CD4-positive, CD25-positive, alpha-beta regulatory T cell (primary cell): ENCODE measurements at regions not wholly inside any gene's neighbourhood (a gene's known extent, or its start where the extent isn't known, plus 50 kb on each side); places are given as distances from the start of the nearest gene placed in this dataset.
A peak's percentile ranks its signal among the peaks of the same experiment; 100 is the strongest.

Experiments
- ATAC-seq, 2 donors: fragments of 150-1000 bp; cut with Tn5 transposase; one replicate each; pipeline ENCODE4 v1.10.0; 2021; ENCODE audit warnings: low read depth in 2 of 2, moderate number of reproducible peaks in 2 of 2, moderate library complexity in 1 of 2
- DNase-seq, 3 donors: peaks; one replicate each; pipeline versions ENCODE4 v3.0.0 to v3.0.0-alpha.2; 2012 to 2022; ENCODE audit warnings: mixed read lengths in 1 of 3
- H3K27ac ChIP-seq: one replicate; pipeline ENCODE4 v1.7.0; 2013; ENCODE audit warnings: mild to moderate bottlenecking, low read length; ENCODE audit not compliant: insufficient read depth, poor library complexity, severe bottlenecking
- H3K27me3 ChIP-seq: one replicate; pipeline ENCODE4 v1.7.0; 2013; ENCODE audit warnings: low read length; ENCODE audit not compliant: control insufficient read depth, insufficient read depth
- H3K36me3 ChIP-seq: one replicate; pipeline ENCODE4 v1.7.0; 2013; ENCODE audit warnings: mild to moderate bottlenecking, low read length, moderate library complexity; ENCODE audit not compliant: control insufficient read depth, insufficient read depth
- H3K4me1 ChIP-seq: 2 replicates; pipeline ENCODE4 v1.7.0; 2013; ENCODE audit warnings: mild to moderate bottlenecking, low read length; ENCODE audit not compliant: insufficient read depth, control insufficient read depth, poor library complexity, severe bottlenecking
- H3K4me3 ChIP-seq: one replicate; pipeline ENCODE4 v1.7.0; 2013; ENCODE audit warnings: low read depth, mild to moderate bottlenecking, low read length, moderate library complexity
- H3K9me3 ChIP-seq, 2 experiments: 1 replicate in 1 of 2; 2 replicates in 1 of 2; pipeline ENCODE4 v1.7.0; 2013; ENCODE audit warnings: low read length in 2 of 2, mild to moderate bottlenecking in 1 of 2, moderate library complexity in 1 of 2; ENCODE audit not compliant: control insufficient read depth in 2 of 2
- H3K27ac Mint-ChIP-seq, 3 donors: one replicate each; pipeline ENCODE4 v1.8.0; 2020 to 2022; ENCODE audit warnings: mild to moderate bottlenecking in 3 of 3, mixed read lengths in 3 of 3, moderate library complexity in 2 of 3
- H3K27me3 Mint-ChIP-seq: one replicate; pipeline ENCODE4 v1.8.0; 2022; ENCODE audit warnings: mild to moderate bottlenecking, mixed read lengths
- H3K36me3 Mint-ChIP-seq: one replicate; pipeline ENCODE4 v1.8.0; 2020; ENCODE audit warnings: mixed read lengths
- H3K4me1 Mint-ChIP-seq, 4 donors: one replicate each; pipeline ENCODE4 v1.8.0; 2020 to 2022; ENCODE audit warnings: mixed read lengths in 4 of 4, mild to moderate bottlenecking in 1 of 4
- H3K4me3 Mint-ChIP-seq, 4 donors: one replicate each; pipeline ENCODE4 v1.8.0; 2020 to 2022; ENCODE audit warnings: mild to moderate bottlenecking in 4 of 4, mixed read lengths in 4 of 4, moderate library complexity in 3 of 4
- H3K9me3 Mint-ChIP-seq, 7 donors: one replicate each; pipeline ENCODE4 v1.8.0; 2020 to 2022; ENCODE audit warnings: mixed read lengths in 7 of 7, mild to moderate bottlenecking in 3 of 7, moderate library complexity in 2 of 7

GRCh38 chr11:91783173-91783572 lies 441.4 kb upstream of the FAT3 start:
- H3K27me3 Mint-ChIP-seq: no peaks in the 10 kb centered on the region
- H3K9me3 Mint-ChIP-seq: peaks cover 0 to 16% (median 4%) of the 10 kb centered on the region in 7 donors
- Histone ChIP-seq H3K27ac (no peak overlapping the region), H3K27me3 (no peaks in the 10 kb centered on the region), H3K36me3 (no peaks in the 10 kb centered on the region), H3K4me3 (no peak overlapping the region), H3K4me1 (no peaks in the 10 kb centered on the region), H3K9me3 (no peaks in the 10 kb centered on the region)
- H3K4me1 Mint-ChIP-seq: no peaks in the 10 kb centered on the region
- H3K36me3 Mint-ChIP-seq: no peaks in the 10 kb centered on the region
- no peak for DNase-seq
- no peak for ATAC-seq
- peak overlapping the region in 1 of 3 donors; percentile 16 for H3K27ac Mint-ChIP-seq
- H3K4me3 Mint-ChIP-seq: no peak overlapping the region

- Mint-ChIP-seq H3K27ac (no peak overlapping the region), H3K36me3 (no peaks in the 10 kb centered on the region), H3K4me3 (no peak overlapping the region), H3K9me3 (peaks cover 0 to 19% (median 4%) of the 10 kb centered on the region in 7 donors), H3K27me3 (no peaks in the 10 kb centered on the region), H3K4me1 (no peaks in the 10 kb centered on the region)
- DNase-seq (no peak), ATAC-seq (no peak)
- H3K4me3 ChIP-seq: no peak overlapping the region
- no peak overlapping the region for H3K27ac ChIP-seq
- H3K9me3 ChIP-seq: no peaks in the 10 kb centered on the region
- no peaks in the 10 kb centered on the region for H3K36me3 ChIP-seq
- H3K4me1 ChIP-seq: no peaks in the 10 kb centered on the region
- H3K27me3 ChIP-seq: no peaks in the 10 kb centered on the region
These were observed 445.9 kb upstream of the FAT3 start for GRCh38 chr11:91778758-91779157.

- H3K27me3 ChIP-seq: no peaks in the 10 kb centered on the region
- H3K4me1 Mint-ChIP-seq: no peaks in the 10 kb centered on the region
- no peak overlapping the region for H3K4me3 Mint-ChIP-seq
- no peak overlapping the region for H3K4me3 ChIP-seq
- ATAC-seq: no peak
- no peak for DNase-seq
- H3K36me3 ChIP-seq: no peaks in the 10 kb centered on the region
- no peaks in the 10 kb centered on the region for H3K4me1 ChIP-seq
- no peaks in the 10 kb centered on the region for H3K36me3 Mint-ChIP-seq
- no peak overlapping the region for H3K27ac Mint-ChIP-seq
- H3K9me3 ChIP-seq: peaks cover 0 to 8% of the 10 kb centered on the region in 2 experiments
- no peak overlapping the region for H3K27ac ChIP-seq
- no peaks in the 10 kb centered on the region for H3K27me3 Mint-ChIP-seq
- peaks cover 0 to 16% (median 3%) of the 10 kb centered on the region in 7 donors for H3K9me3 Mint-ChIP-seq
These were observed 448.0 kb upstream of the FAT3 start for GRCh38 chr11:91776655-91777054.

- no peaks in the 10 kb centered on the region for H3K27me3 Mint-ChIP-seq
- H3K27ac ChIP-seq: no peak overlapping the region
- H3K27ac Mint-ChIP-seq: no peak overlapping the region
- H3K9me3 ChIP-seq: peaks cover 0 to 8% of the 10 kb centered on the region in 2 experiments
- H3K9me3 Mint-ChIP-seq: peaks cover 0 to 16% (median 2%) of the 10 kb centered on the region in 7 donors
- H3K4me1 ChIP-seq: no peaks in the 10 kb centered on the region
- no peak overlapping the region for H3K4me3 Mint-ChIP-seq
- no peaks in the 10 kb centered on the region for H3K36me3 Mint-ChIP-seq
- ATAC-seq (no peak), DNase-seq (no peak)
- H3K4me1 Mint-ChIP-seq: no peaks in the 10 kb centered on the region
- no peaks in the 10 kb centered on the region for H3K36me3 ChIP-seq
- H3K27me3 ChIP-seq: no peaks in the 10 kb centered on the region
- no peak overlapping the region for H3K4me3 ChIP-seq
These were observed 451.5 kb upstream of the FAT3 start for GRCh38 chr11:91773090-91773489.

GRCh38 chr11:91771961-91772360 lies 452.7 kb upstream of the FAT3 start:
- Mint-ChIP-seq H3K36me3 (no peaks in the 10 kb centered on the region), H3K4me3 (no peak overlapping the region), H3K4me1 (no peaks in the 10 kb centered on the region), H3K9me3 (peaks cover 0 to 14% (median 2%) of the 10 kb centered on the region in 7 donors), H3K27me3 (no peaks in the 10 kb centered on the region), H3K27ac (no peak overlapping the region)
- Histone ChIP-seq H3K27ac (no peak overlapping the region), H3K4me3 (no peak overlapping the region), H3K36me3 (no peaks in the 10 kb centered on the region), H3K27me3 (no peaks in the 10 kb centered on the region), H3K9me3 (peaks cover 0 to 8% of the 10 kb centered on the region in 2 experiments), H3K4me1 (no peaks in the 10 kb centered on the region)
- DNase-seq (no peak), ATAC-seq (no peak)

DNA sequence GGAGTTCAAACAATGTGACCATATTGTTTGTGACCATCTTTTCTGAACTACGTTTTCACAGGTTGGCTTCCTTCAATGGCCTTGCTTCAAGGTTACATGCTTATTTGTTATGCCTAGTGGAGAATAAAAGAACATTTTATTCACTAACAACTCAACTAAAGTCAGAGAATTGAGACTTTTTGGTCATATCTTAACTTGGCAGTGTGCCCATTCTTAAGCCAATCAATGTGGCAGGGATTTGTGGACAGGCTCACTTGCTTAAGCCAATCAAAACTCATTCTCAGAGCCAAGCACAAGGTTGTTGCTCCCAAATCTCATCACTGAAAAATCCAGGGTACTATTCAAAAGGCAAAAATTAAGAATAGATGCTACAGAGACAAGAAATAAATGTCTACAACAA lies 455.8 kb upstream of the FAT3 start:
- Mint-ChIP-seq H3K9me3 (peaks cover 0 to 11% (median 9%) of the 10 kb centered on the region in 7 donors), H3K4me3 (no peak overlapping the region), H3K27me3 (no peaks in the 10 kb centered on the region), H3K36me3 (no peaks in the 10 kb centered on the region), H3K27ac (no peak overlapping the region), H3K4me1 (no peaks in the 10 kb centered on the region)
- no peak overlapping the region for H3K4me3 ChIP-seq
- H3K27ac ChIP-seq: no peak overlapping the region
- H3K36me3 ChIP-seq: no peaks in the 10 kb centered on the region
- DNase-seq (no peak), ATAC-seq (no peak)
- H3K27me3 ChIP-seq: no peaks in the 10 kb centered on the region
- H3K4me1 ChIP-seq: no peaks in the 10 kb centered on the region
- peaks cover 0 to 8% of the 10 kb centered on the region in 2 experiments for H3K9me3 ChIP-seq

GRCh38 chr11:91763331-91763730 lies 461.3 kb upstream of the FAT3 start:
- no peaks in the 10 kb centered on the region for H3K4me1 ChIP-seq
- Mint-ChIP-seq H3K27ac (no peak overlapping the region), H3K4me3 (no peak overlapping the region), H3K4me1 (no peaks in the 10 kb centered on the region), H3K27me3 (no peaks in the 10 kb centered on the region), H3K36me3 (no peaks in the 10 kb centered on the region), H3K9me3 (peaks cover 0 to 16% (median 6%) of the 10 kb centered on the region in 7 donors)
- H3K27ac ChIP-seq: no peak overlapping the region
- H3K4me3 ChIP-seq: no peak overlapping the region
- H3K36me3 ChIP-seq: no peaks in the 10 kb centered on the region
- no peaks in the 10 kb centered on the region for H3K27me3 ChIP-seq
- no peaks in the 10 kb centered on the region for H3K9me3 ChIP-seq
- no peak for ATAC-seq
- no peak for DNase-seq

- Histone ChIP-seq H3K36me3 (no peaks in the 10 kb centered on the region), H3K4me1 (no peaks in the 10 kb centered on the region), H3K27me3 (no peaks in the 10 kb centered on the region), H3K9me3 (peaks cover 0 to under 1% of the 10 kb centered on the region in 2 experiments), H3K27ac (no peak overlapping the region), H3K4me3 (no peak overlapping the region)
- ATAC-seq (no peak), DNase-seq (no peak)
- no peak overlapping the region for H3K27ac Mint-ChIP-seq
- peaks cover 1 to 17% (median 8%) of the 10 kb centered on the region in 7 donors for H3K9me3 Mint-ChIP-seq
- no peaks in the 10 kb centered on the region for H3K4me1 Mint-ChIP-seq
- H3K4me3 Mint-ChIP-seq: no peak overlapping the region
- no peaks in the 10 kb centered on the region for H3K27me3 Mint-ChIP-seq
- no peaks in the 10 kb centered on the region for H3K36me3 Mint-ChIP-seq
These were observed 463.1 kb upstream of the FAT3 start for GRCh38 chr11:91761406-91762025.
